ENCODE measurements at regions not wholly inside any gene's neighbourhood (a gene's known extent, or its start where the extent isn't known, plus 50 kb on each side); places are given as distances from the start of the nearest gene placed in this dataset.

- no peak for TF ChIP-seq CTCF (IDR thresholded peaks at IDR 0.05; ENCODE audit: insufficient read depth, low read depth, low read length, missing control alignments)
- DNase-seq (ENCODE audit: low read depth) = no peak
- no peak overlapping the region for H3K4me3 ChIP-seq (ENCODE audit: low read length)
Observed at GRCh38 chr22:49417833-49418232, 409.8 kb downstream of the BRD1 start.

GRCh38 chr22:49417326-49417725 lies 410.3 kb downstream of the BRD1 start:
- TF ChIP-seq CTCF (IDR thresholded peaks at IDR 0.05; ENCODE audit: insufficient read depth, low read depth, low read length, missing control alignments) = no peak
- no peak overlapping the region for H3K4me3 ChIP-seq (ENCODE audit: low read length)
- DNase-seq (ENCODE audit: low read depth) = no peak

- H3K4me3 ChIP-seq (ENCODE audit: low read length) = no peak overlapping the region
Observed at GRCh38 chr22:49415151-49415951, 412.3 kb downstream of the BRD1 start.

GRCh38 chr22:49413551-49413950 lies 414.1 kb downstream of the BRD1 start:
- no peak overlapping the region for H3K4me3 ChIP-seq (ENCODE audit: low read length)
- TF ChIP-seq CTCF (IDR thresholded peaks at IDR 0.05; ENCODE audit: insufficient read depth, low read depth, low read length, missing control alignments) = no peak
- DNase-seq (ENCODE audit: low read depth) = no peak

More at GRCh38 chr22:49415151-49415951, 412.3 kb downstream of the BRD1 start:
- no peak for DNase-seq (ENCODE audit: low read depth)
- TF ChIP-seq CTCF (IDR thresholded peaks at IDR 0.05; ENCODE audit: insufficient read depth, low read depth, low read length, missing control alignments) = no peak

- no peak overlapping the region for H3K4me3 ChIP-seq (ENCODE audit: low read length)
- TF ChIP-seq CTCF (IDR thresholded peaks at IDR 0.05; ENCODE audit: insufficient read depth, low read depth, low read length, missing control alignments) = no peak
- no peak for DNase-seq (ENCODE audit: low read depth)
Observed at GRCh38 chr22:49413146-49413545, 414.5 kb downstream of the BRD1 start.

- DNase-seq (ENCODE audit: low read depth) = no peak
- no peak overlapping the region for H3K4me3 ChIP-seq (ENCODE audit: low read length)
- no peak for TF ChIP-seq CTCF (IDR thresholded peaks at IDR 0.05; ENCODE audit: insufficient read depth, low read depth, low read length, missing control alignments)
Observed at GRCh38 chr22:49412236-49412635, 415.4 kb downstream of the BRD1 start.

GRCh38 chr22:49411236-49411635 lies 416.4 kb downstream of the BRD1 start:
- no peak overlapping the region for H3K4me3 ChIP-seq (ENCODE audit: low read length)
- no peak for DNase-seq (ENCODE audit: low read depth)
- no peak for TF ChIP-seq CTCF (IDR thresholded peaks at IDR 0.05; ENCODE audit: insufficient read depth, low read depth, low read length, missing control alignments)

All from epithelial cell of esophagus (primary cell).